NCI-H226 (cell line): ENCODE measurements at regions not wholly inside any gene's neighbourhood (a gene's known extent, or its start where the extent isn't known, plus 50 kb on each side); places are given as distances from the start of the nearest gene placed in this dataset.

ENCODE experiments used
- DNase-seq: peaks from one replicate; pipeline ENCODE4 v3.0.0-alpha.2; 2015

DNA sequence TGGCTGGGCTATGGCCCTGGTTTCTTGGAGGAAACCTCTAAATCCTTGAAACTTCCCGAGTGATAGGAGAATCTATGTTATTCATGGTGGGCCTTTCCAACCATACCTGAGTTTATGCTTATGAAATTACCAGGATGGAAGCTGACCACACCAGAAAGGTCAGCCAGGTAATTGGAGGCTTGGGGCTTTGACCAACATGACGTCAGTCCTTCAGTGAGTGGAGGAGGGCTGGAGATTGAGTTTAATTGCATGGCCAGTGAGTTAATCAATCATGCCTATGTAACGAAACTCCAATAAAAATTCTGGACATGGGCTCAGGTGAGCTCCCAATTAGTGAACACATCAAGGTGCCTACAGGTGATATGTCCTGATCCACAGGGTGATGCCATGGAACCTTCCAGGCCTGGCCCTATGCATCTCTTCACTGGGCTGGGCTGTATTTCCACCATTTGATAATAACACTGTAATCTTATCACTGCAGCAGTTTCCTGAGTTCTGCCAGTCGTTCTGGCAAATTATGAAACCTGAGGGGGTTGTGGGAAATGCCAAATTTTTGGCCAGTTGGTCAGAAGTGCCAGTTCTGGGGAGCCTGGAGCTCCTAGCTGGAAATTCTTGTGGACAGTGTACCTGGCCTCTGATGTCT is 106.5 kb downstream of the CDH26 start:
- DNase-seq = peak; percentile 42

- no peak for DNase-seq
These were observed 107.7 kb downstream of the CDH26 start for GRCh38 chr20:60065741-60066437.

DNA sequence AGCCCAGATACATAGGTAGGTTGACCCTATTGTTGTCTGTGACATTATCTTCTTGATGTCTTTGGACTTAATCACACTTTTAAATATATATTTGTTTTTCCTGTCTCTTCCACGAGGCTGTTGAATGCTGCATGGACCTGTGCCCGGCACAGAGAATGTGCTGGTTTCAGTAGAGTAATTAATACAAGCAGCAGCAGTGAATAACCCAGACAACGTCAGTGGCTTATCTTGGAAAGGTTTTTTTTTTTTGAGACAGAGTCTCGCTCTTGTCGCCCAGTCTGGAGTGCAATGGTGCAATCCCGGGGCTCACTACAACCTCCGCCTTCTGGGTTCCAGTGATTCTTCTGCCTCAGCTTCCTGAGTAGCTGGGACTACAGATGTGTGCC is 108.2 kb downstream of the CDH26 start:
- no peak for DNase-seq

GRCh38 chr20:60068509-60068908 is 110.3 kb downstream of the CDH26 start:
- DNase-seq = no peak

DNA sequence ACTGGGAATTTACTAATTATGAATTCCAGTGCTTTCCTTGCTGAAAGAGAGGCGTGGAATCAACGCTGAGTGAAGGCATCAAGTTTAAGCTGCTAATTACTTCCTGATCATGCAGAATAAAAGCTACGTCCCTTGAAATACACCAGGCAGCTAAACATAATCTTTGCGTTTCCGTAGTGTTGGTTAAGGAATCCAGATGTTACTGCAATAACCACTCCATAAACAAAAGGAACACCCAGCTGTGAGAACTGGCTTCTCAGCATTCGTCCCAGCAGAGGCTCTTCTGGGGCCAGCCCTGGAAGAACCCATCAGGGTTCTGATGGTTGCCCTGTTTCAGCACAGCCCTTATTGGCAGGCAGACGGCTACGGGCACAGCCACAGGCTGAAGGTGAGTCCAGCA is 111.4 kb downstream of the CDH26 start:
- no peak for DNase-seq

DNA sequence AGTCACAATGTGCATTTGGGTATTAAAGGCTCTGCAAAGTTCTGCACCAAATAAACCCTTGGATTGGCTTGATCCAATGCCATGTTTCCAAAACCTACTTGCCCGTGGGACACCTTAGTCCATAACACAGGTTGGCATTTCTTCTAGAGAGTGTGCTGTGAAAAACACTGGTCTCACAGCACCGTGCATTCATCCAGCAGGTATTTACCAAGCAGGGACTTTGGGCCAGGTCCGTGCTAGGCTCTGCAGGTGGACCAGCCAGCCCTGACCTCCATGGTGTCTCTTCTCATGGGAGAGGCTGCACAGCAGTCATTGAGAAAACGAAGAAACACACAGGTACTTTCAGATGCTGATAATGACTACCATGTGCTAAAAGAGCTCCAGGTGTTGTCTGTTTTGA is 112.6 kb downstream of the CDH26 start:
- DNase-seq = no peak

- DNase-seq = peak; percentile 44
These were observed 113.7 kb downstream of the CDH26 start for GRCh38 chr20:60071965-60072364.

GRCh38 chr20:60073086-60073485 is 114.9 kb downstream of the CDH26 start:
- DNase-seq = no peak

DNA sequence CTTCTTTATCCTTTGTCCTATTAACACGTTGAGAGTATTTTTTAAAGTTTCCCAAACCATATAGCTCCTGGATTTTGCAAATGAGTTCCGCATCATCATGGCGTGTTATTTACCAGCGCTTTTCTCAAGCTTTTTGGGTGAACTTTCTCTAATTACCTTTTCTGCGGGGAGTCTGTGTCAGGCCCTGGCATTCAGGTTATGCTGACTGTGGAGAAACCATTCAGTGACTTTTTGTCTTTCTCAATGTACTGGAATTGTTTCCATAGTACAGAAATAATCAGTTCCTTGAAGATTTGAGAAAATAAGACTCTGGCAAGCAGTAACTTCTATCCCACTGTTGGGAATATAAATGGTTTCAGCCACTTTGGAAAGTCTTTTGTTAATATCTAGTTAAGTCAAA is 115.3 kb downstream of the CDH26 start:
- DNase-seq = no peak

- no peak for DNase-seq
These were observed 116.1 kb downstream of the CDH26 start for GRCh38 chr20:60074276-60074675.

- peak; percentile 79 for DNase-seq
These were observed 120.4 kb downstream of the CDH26 start for GRCh38 chr20:60078351-60079250.

- DNase-seq = no peak
These were observed 122.2 kb downstream of the CDH26 start for GRCh38 chr20:60080401-60080800.

DNA sequence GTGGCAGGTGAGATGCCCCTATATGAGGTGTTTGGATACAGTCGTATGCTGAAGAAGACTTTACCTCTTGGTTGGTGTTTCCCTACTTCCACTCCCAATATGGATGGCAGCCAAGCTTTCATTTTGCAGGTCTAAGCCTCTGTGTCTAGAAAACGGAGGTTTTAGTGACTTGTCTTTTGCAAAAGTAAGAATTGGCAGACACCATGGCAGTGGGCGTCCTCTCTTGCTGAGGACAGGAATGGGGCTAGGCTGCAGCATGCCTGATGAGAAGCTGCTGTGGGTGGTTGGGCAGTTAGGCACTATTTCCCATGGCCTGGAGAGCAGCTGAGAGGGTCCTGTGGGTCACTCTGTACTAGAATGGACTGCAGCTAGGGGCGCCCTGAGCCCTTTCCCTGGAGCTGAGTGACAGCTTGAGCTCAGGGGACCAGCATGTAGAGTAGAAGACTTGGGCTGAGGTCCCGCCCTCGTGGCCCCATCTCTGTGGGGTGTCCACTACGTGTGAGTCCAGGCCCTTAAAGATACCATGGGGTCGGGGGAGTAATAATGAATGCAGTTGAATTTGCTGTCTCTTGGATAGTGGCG is 127.4 kb downstream of the CDH26 start:
- DNase-seq = no peak

GRCh38 chr20:60086821-60087562 is 128.8 kb downstream of the CDH26 start:
- no peak for DNase-seq

DNA sequence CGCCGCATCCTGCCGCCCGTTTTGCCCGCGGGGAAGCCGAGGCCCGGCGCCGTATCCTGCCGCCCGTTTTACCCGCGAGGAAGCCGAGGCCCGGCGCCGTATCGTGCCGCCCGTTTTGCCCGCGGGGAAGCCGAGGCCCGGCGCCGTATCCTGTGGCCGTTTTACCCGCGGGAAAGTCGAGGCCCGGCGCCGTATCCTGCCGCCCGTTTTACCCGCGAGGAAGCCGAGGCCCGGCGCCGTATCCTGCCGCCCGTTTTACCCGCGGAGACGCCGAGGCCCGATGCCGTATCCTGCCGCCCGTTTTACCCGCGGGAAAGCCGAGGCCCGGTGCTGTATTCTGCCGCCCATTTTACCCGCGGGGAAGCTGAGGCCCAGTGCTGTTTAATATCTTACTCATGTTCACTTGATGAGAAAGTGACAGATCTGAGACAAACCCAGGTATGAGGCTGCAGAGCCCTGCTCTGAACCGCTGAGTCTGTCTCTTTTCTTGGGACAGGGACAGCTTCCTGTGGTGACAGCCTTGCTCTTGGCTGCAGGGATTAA is 129.4 kb downstream of the CDH26 start:
- DNase-seq = no peak

- DNase-seq = no peak
These were observed 130.0 kb downstream of the CDH26 start for GRCh38 chr20:60088236-60088635.

GRCh38 chr20:60090631-60091030 is 132.4 kb downstream of the CDH26 start:
- no peak for DNase-seq

- DNase-seq = no peak
These were observed 133.1 kb downstream of the CDH26 start for GRCh38 chr20:60091305-60091704.

- DNase-seq = no peak
These were observed 133.6 kb downstream of the CDH26 start for GRCh38 chr20:60091861-60092260.

GRCh38 chr20:60092729-60093128 is 134.5 kb downstream of the CDH26 start:
- DNase-seq = no peak

GRCh38 chr20:60095456-60095855 is 137.2 kb downstream of the CDH26 start:
- no peak for DNase-seq

DNA sequence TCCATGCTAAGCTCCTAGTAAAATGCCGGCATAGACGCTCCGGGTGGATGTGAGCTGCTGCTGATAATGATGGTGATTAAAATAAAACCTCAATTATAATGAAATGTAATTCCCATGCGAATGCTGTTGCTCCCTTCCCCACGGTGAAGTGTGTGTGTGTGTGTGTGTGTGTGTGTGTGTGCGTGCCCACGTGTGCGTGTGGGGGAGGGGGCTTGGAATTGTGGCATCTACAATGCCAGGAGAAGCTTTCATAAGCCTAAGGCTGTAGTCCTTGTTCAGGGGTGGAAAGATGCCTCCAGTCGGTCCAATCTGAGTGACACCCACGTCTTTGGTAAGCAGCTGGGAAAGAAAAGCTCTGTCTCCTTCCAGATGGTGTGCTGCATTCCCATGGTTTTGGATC is 137.9 kb downstream of the CDH26 start:
- no peak for DNase-seq
